Activated CD8-positive, alpha-beta T cell treated with anti-CD3 and anti-CD28 coated beads, Interleukin-2, amount 10 ng/mL, durations not matched to agents 7 days and 5 days (primary cell): ENCODE measurements at regions not wholly inside any gene's neighbourhood (a gene's known extent, or its start where the extent isn't known, plus 50 kb on each side); places are given as distances from the start of the nearest gene placed in this dataset.
"Not testable (repeated sequence)": the region's sequence is repeated elsewhere in the genome, so short reads cannot be mapped to it uniquely, and the experiment has no call there.

Experiments
- ATAC-seq: fragments of 150-1000 bp; cut with Tn5 transposase; one replicate; pipeline ENCODE4 v1.10.0; 2021; ENCODE audit warnings: moderate library complexity
- CTCF ChIA-PET: fragments of 350-600 bp; sonication (Branson Sonifier 250); formaldehyde crosslinking; loops from one replicate; lab custom pipeline; 2021; ENCODE audit warnings: antibody characterized with exemption; lab: Charles Lee
- POLR2A ChIA-PET: fragments of 350-600 bp; sonication (Branson Sonifier 250); formaldehyde crosslinking; loops from one replicate; lab custom pipeline; 2021; ENCODE audit warnings: antibody characterized with exemption; lab: Charles Lee
- DNase-seq: peaks from one replicate; pipeline ENCODE4 v3.0.0-alpha.2; 2020
- H3K27ac Mint-ChIP-seq: one replicate; pipeline ENCODE4 v1.8.0; 2021; ENCODE audit warnings: mild to moderate bottlenecking, mixed read lengths
- H3K27me3 Mint-ChIP-seq: one replicate; pipeline ENCODE4 v1.8.0; 2021; ENCODE audit warnings: low read depth, mixed read lengths
- H3K36me3 Mint-ChIP-seq: one replicate; pipeline ENCODE4 v1.8.0; 2021; ENCODE audit warnings: low read depth, mixed read lengths
- H3K4me1 Mint-ChIP-seq: one replicate; pipeline ENCODE4 v1.8.0; 2021; ENCODE audit warnings: low read depth, mixed read lengths
- H3K4me3 Mint-ChIP-seq: one replicate; pipeline ENCODE4 v1.8.0; 2021; ENCODE audit warnings: mild to moderate bottlenecking, mixed read lengths
- H3K9me3 Mint-ChIP-seq: one replicate; pipeline ENCODE4 v1.8.0; 2022; ENCODE audit warnings: mixed read lengths; ENCODE audit not compliant: insufficient read depth

DNA sequence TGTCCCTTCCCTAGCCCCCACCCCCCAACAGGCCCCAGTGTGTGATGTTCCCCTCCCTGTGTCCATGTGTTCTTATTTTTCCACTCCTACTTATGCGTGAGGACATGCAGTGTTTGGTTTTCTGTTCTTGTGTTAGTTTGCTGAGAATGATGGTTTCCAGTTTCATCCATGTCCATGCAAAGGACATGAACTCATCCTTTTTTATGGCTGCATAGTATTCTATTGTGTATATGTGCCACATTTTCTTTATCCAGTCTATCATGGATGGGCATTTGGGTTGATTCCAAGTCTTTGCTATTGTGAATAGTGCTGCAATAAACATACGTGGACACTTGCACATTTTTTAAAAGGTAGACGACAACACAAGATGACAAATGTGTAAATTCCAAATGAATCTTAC, 192.5 kb upstream of the SAMSN1 start:
- not testable (repeated sequence) for ATAC-seq, H3K27ac Mint-ChIP-seq, H3K27me3 Mint-ChIP-seq, DNase-seq, H3K4me3 Mint-ChIP-seq
- Mint-ChIP-seq H3K9me3 (peaks cover 23% of the 10 kb centered on the region), H3K36me3 (peaks cover 31% of the 10 kb centered on the region), H3K4me1 (peaks cover 56% of the 10 kb centered on the region)
- ChIA-PET CTCF (interaction anchor here (0.6 to 2.7 kb wide), 47 partner anchors 10 to 356 kb away, joined by 3 to 39 read pairs (median 4); partner anchors contain the start of gene HSPA13), POLR2A (interaction anchor here (1.1 kb wide), 1 partner anchor 24 kb away, joined by 5 read pairs; no protein-coding TSS in a partner anchor)

DNA sequence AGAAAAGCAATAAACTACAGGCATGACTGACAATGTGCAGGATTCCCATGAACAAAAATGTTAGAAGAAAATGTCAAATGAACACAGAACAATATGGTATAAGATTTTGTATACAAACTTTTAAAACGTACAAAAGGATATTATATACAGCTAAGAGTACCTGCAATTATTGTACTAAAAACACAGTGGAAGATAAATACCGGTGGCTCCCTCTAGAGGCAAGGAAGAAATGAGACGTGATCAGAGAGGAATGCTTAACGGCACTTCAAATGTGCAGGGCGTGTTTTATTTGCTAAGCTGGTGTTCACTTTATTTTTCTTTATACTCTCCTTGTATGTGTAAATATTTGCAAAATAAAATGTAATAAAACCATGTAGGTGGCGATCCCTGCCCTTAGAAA, 191.8 kb upstream of the SAMSN1 start:
- Mint-ChIP-seq H3K9me3 (peaks cover 24% of the 10 kb centered on the region), H3K4me3 (no peak overlapping the region), H3K27me3 (no peaks in the 10 kb centered on the region), H3K27ac (no peak overlapping the region), H3K36me3 (peaks cover 32% of the 10 kb centered on the region), H3K4me1 (peaks cover 58% of the 10 kb centered on the region)
- ChIA-PET CTCF (interaction anchor here (0.6 to 2.7 kb wide), 52 partner anchors 11 to 356 kb away, joined by 3 to 39 read pairs (median 4); partner anchors contain the start of gene HSPA13), POLR2A (interaction anchor here (1.1 kb wide), 1 partner anchor 25 kb away, joined by 5 read pairs; no protein-coding TSS in a partner anchor)
- peak; percentile 84 for ATAC-seq
- DNase-seq, result peak; percentile 73

DNA sequence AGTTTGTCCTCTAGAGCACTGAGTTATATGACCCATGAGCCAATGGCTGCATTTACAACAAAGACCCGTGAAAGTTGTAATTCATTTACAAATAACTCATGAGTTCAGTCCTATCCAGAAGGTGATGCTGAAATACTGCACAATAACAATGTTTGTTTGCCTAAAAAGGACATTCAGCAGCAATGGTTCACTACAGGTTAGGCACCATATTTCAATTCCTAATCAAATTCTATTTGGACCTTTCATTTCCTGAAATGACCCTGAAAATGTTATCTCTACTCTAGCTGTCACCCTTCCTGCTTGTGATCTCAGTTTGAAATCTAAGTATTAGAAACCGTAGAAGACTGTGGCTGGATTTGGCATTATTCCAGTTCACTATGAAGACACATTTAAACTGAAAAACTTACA, 191.2 kb upstream of the SAMSN1 start:
- peaks cover 32% of the 10 kb centered on the region for H3K36me3 Mint-ChIP-seq
- ChIA-PET CTCF (interaction anchor here (1.0 to 2.7 kb wide), 44 partner anchors 10 to 355 kb away, joined by 3 to 39 read pairs (median 5); partner anchors contain the start of gene HSPA13), POLR2A (interaction anchor here (1.1 to 2.1 kb wide), 3 partner anchors 26 to 255 kb away, joined by 5 to 6 read pairs (median 6); no protein-coding TSS in a partner anchor)
- DNase-seq (no peak), ATAC-seq (no peak)
- peak overlapping the region; percentile 62 for H3K27ac Mint-ChIP-seq
- H3K27me3 Mint-ChIP-seq, result no peaks in the 10 kb centered on the region
- H3K4me1 Mint-ChIP-seq, result peaks cover 58% of the 10 kb centered on the region
- no peak overlapping the region for H3K4me3 Mint-ChIP-seq
- H3K9me3 Mint-ChIP-seq, result peaks cover 24% of the 10 kb centered on the region

DNA sequence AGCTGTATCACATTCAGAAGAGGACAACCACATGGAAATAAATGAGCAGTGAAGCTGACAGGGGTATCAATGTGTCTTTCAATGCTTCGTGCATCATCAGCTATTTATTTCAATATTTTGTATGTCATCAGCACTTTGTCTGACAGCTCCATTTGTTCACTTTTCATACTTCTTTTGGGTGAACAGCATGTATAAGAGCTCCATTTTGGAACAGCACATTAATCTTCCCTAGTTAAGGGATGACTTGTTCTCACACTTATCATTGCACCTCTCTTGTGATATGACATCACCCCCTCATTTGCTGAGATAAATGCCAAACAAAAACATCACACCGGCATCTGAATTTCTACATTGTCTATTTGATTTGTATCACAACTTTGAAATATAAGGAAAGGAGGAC, 190.6 kb upstream of the SAMSN1 start:
- DNase-seq (no peak), ATAC-seq (no peak)
- Mint-ChIP-seq H3K36me3 (peaks cover 32% of the 10 kb centered on the region), H3K9me3 (peaks cover 24% of the 10 kb centered on the region), H3K27ac (peak overlapping the region; percentile 62), H3K27me3 (no peaks in the 10 kb centered on the region), H3K4me3 (no peak overlapping the region), H3K4me1 (peaks cover 58% of the 10 kb centered on the region)
- POLR2A ChIA-PET, result interaction anchor here (0.6 to 2.1 kb wide), 4 partner anchors 187 to 254 kb away, joined by 3 to 6 read pairs (median 6); no protein-coding TSS in a partner anchor
- CTCF ChIA-PET, result interaction anchor here (0.8 to 2.7 kb wide), 28 partner anchors 10 to 355 kb away, joined by 3 to 39 read pairs (median 5); partner anchors contain the start of gene HSPA13

DNA sequence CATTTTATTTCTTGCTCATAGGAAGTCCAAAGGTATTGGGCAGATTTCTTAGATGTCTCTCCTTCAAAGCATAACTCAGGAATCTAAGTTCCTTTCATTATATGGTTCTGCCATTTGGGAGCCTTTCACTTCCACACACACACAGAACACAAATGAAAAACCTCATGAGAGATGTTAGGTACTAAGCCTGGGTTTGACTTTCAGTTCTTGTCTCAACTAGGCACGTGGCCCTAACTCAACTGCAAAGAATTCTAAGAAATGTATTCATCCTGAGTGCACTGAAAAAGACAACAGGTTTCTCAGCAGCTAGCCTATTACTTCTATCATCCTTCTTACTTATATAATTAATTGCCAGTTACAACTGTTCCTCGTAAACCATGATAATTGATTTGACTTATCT, 190.0 kb upstream of the SAMSN1 start:
- H3K4me3 Mint-ChIP-seq, result peak overlapping the region; percentile 38
- H3K36me3 Mint-ChIP-seq, result peaks cover 32% of the 10 kb centered on the region
- ATAC-seq (peak; percentile 73), DNase-seq (peak; percentile 42)
- peak overlapping the region; percentile 82 for H3K27ac Mint-ChIP-seq
- no peaks in the 10 kb centered on the region for H3K27me3 Mint-ChIP-seq
- H3K4me1 Mint-ChIP-seq, result peaks cover 58% of the 10 kb centered on the region
- ChIA-PET CTCF (interaction anchor here (0.7 to 2.7 kb wide), 18 partner anchors 9 to 333 kb away, joined by 3 to 39 read pairs (median 5); no protein-coding TSS in a partner anchor), POLR2A (interaction anchor here (0.6 to 2.1 kb wide), 4 partner anchors 186 to 254 kb away, joined by 3 to 6 read pairs (median 6); no protein-coding TSS in a partner anchor)
- H3K9me3 Mint-ChIP-seq, result peaks cover 24% of the 10 kb centered on the region

DNA sequence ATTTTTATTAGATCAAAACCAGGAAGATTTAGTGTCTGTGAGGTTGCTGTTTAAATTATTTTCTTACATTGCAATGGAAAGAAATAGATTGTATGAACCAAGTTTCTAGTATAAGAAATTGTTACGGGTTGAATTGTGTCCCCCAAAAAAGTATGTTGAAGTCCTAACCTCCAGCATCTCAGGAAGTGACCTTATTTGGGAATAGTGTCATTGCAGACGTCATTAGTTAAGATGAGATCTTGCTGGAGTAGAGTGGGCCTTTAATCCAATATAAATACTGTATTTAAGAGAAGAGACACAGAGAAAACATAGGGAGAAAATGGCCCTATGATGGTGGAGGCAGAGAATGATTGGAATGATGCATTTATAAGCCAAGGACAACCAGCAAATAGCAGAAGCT, 188.7 kb upstream of the SAMSN1 start:
- no peaks in the 10 kb centered on the region for H3K27me3 Mint-ChIP-seq
- peaks cover 54% of the 10 kb centered on the region for H3K4me1 Mint-ChIP-seq
- CTCF ChIA-PET, result interaction anchor here (1.1 kb wide), 2 partner anchors 15 to 334 kb away, joined by 3 read pairs; no protein-coding TSS in a partner anchor
- no peak overlapping the region for H3K4me3 Mint-ChIP-seq
- ATAC-seq (no peak), DNase-seq (no peak)
- POLR2A ChIA-PET, result no interaction called here
- peaks cover 29% of the 10 kb centered on the region for H3K36me3 Mint-ChIP-seq
- peaks cover 17% of the 10 kb centered on the region for H3K9me3 Mint-ChIP-seq
- no peak overlapping the region for H3K27ac Mint-ChIP-seq

DNA sequence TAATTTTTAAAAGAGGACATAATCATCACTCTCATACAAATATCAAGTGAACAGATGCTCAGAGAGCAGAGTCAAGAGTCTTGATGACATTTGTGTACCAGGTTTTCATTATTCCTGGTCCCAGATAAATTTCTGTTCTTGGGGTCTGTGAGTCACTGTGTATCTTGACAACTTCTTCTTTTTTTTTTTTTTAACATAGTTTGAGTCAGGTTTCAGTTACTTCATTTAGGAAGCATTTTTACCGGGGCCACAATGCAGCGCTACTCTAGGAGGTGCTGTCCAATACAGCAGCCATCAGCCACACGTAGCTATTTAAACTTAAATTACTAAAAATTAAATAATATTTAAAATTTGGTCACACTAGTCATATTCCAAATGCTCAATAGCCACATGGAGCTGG, 188.1 kb upstream of the SAMSN1 start:
- Mint-ChIP-seq H3K9me3 (peaks cover 17% of the 10 kb centered on the region), H3K27ac (no peak overlapping the region), H3K36me3 (peaks cover 26% of the 10 kb centered on the region), H3K27me3 (no peaks in the 10 kb centered on the region), H3K4me3 (no peak overlapping the region), H3K4me1 (peaks cover 48% of the 10 kb centered on the region)
- CTCF ChIA-PET, result interaction anchor here (0.6 kb wide), 1 partner anchor 340 kb away, joined by 4 read pairs; no protein-coding TSS in a partner anchor
- ATAC-seq, result no peak
- no peak for DNase-seq
- POLR2A ChIA-PET, result no interaction called here

DNA sequence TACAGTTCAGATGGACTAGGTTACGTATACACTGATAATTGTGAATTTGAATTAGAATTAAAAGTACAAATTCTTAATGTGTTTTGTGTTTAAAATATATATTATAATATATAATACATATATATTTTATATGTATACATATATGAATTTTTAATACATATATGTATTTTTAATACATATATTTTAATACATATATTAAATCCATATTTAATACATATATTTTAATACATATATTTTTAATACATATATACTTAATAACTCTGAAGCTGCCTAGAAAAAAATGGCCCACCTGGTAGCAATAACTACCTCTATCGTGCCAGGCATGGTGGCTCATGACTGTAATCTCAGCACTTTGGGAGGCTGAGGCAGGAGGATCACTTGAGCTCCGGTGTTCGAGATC, 179.1 kb upstream of the SAMSN1 start:
- Mint-ChIP-seq H3K36me3 (peaks cover 2% of the 10 kb centered on the region), H3K4me1 (peaks cover 22% of the 10 kb centered on the region), H3K9me3 (no peaks in the 10 kb centered on the region), H3K27ac (no peak overlapping the region), H3K27me3 (no peaks in the 10 kb centered on the region), H3K4me3 (no peak overlapping the region)
- no peak for DNase-seq
- no peak for ATAC-seq
- ChIA-PET POLR2A (no interaction called here), CTCF (interaction anchor here (5.9 kb wide), 1 partner anchor 12 kb away, joined by 39 read pairs; no protein-coding TSS in a partner anchor)

DNA sequence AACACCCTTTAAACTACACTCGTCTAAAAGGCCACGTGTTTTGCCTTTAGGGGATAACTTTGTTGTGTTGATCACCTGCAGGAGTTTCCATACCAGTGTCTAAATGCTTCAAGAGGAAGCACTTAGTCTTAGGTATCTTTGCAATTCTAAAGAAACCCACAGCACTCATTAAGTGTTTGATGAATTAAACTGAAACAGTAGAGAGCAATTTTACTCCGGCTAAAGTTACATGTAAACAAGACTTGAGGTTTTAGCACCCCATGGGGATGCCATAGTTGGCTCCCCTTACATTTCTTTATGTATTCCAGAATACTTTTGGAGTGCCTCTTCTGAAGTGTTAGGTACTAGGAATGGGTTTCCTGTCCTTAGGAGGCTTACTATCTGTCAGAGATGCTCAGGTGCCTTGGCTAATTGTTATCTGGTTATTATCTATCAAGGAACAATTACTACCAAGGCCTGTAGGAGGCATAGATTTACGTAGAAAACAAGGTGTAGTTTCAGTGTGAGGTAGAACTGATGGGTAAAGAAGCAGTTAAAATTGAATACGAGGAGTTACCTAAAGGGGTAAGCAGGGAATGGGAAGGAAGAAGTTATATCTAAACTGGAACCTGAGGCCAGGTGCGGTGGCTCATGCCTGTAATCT, 176.8 kb upstream of the SAMSN1 start:
- CTCF ChIA-PET, result no interaction called here
- Mint-ChIP-seq H3K27ac (no peak overlapping the region), H3K27me3 (no peaks in the 10 kb centered on the region), H3K4me1 (peaks cover 22% of the 10 kb centered on the region), H3K9me3 (no peaks in the 10 kb centered on the region), H3K36me3 (peaks cover 2% of the 10 kb centered on the region), H3K4me3 (no peak overlapping the region)
- ATAC-seq (no peak), DNase-seq (no peak)
- POLR2A ChIA-PET, result no interaction called here

DNA sequence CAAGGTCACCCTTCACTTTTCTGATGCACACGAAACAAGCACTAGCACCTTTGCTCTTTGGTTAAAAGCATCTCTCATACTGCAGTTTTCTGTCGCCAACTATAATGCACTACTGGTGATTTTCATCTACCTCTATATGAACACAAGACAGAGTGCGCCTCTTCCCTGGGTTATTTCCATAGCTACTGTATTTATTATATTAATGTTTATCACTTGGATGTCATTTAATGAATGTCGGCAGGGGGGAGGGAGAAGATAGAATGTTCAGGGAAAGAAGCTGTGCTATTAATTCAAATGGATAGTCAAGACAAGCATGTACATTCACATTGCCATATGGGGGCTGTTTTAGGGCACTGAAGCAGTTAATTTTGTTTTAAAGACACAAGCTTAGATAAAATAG, 174.1 kb upstream of the SAMSN1 start:
- ChIA-PET CTCF (interaction anchor here (0.9 to 1.2 kb wide), 2 partner anchors 15 to 184 kb away, joined by 3 read pairs; no protein-coding TSS in a partner anchor), POLR2A (no interaction called here)
- Mint-ChIP-seq H3K9me3 (no peaks in the 10 kb centered on the region), H3K36me3 (peaks cover 2% of the 10 kb centered on the region), H3K27ac (no peak overlapping the region), H3K4me1 (peaks cover 12% of the 10 kb centered on the region), H3K4me3 (no peak overlapping the region), H3K27me3 (no peaks in the 10 kb centered on the region)
- DNase-seq (no peak), ATAC-seq (no peak)

DNA sequence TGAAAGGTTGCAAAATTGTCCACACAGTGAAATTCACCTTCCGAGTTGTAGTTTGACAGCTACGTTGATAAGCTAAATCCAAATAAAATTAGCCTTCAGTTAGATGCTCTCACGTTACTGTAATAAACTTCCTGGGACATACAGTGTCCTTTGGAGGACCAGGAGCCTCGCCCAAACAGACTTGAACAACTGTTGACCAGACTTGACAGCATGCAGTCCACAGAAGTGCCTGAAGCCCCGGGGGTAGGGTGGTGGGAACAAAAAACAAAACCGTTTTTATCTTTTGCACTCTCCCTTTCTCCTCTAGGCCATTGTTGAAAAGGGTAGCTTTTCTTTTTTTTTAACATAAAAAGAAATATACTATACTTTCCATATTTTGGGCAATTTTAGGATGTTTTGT, 172.8 kb upstream of the SAMSN1 start:
- DNase-seq (no peak), ATAC-seq (no peak)
- Mint-ChIP-seq H3K4me1 (peaks cover 12% of the 10 kb centered on the region), H3K36me3 (peaks cover 2% of the 10 kb centered on the region), H3K27ac (no peak overlapping the region), H3K9me3 (no peaks in the 10 kb centered on the region), H3K27me3 (no peaks in the 10 kb centered on the region), H3K4me3 (no peak overlapping the region)
- ChIA-PET CTCF (interaction anchor here (0.8 to 1.2 kb wide), 6 partner anchors 10 to 127 kb away, joined by 3 to 5 read pairs (median 3); no protein-coding TSS in a partner anchor), POLR2A (no interaction called here)
